ENCODE measurements at regions not wholly inside any gene's neighbourhood (a gene's known extent, or its start where the extent isn't known, plus 50 kb on each side); places are given as distances from the start of the nearest gene placed in this dataset.
"Not testable (repeated sequence)": the region's sequence is repeated elsewhere in the genome, so short reads cannot be mapped to it uniquely, and the experiment has no call there.

GRCh38 chr10:2782950-2783349 is 284.4 kb upstream of the PFKP start:
- no peaks in the 10 kb centered on the region for H3K36me3 ChIP-seq
- H3K4me1 ChIP-seq, result no peaks in the 10 kb centered on the region
- TF ChIP-seq CTCF (IDR thresholded peaks at IDR 0.05) (no peak), POLR2A (IDR thresholded peaks at IDR 0.05) (no peak)
- no peak for DNase-seq
- H3K27ac ChIP-seq, result no peak overlapping the region
- no peaks in the 10 kb centered on the region for H3K27me3 ChIP-seq
- H3K4me3 ChIP-seq, result no peak overlapping the region
- no peaks in the 10 kb centered on the region for H3K9me3 ChIP-seq

- Histone ChIP-seq H3K27me3 (no peaks in the 10 kb centered on the region), H3K4me1 (no peaks in the 10 kb centered on the region), H3K27ac (no peak overlapping the region), H3K9me3 (no peaks in the 10 kb centered on the region), H3K36me3 (no peaks in the 10 kb centered on the region), H3K4me3 (no peak overlapping the region)
- no peak for TF ChIP-seq CTCF (IDR thresholded peaks at IDR 0.05)
- DNase-seq, result no peak
These were observed 285.1 kb upstream of the PFKP start for GRCh38 chr10:2782265-2782664.

GRCh38 chr10:2777666-2778355 is 289.5 kb upstream of the PFKP start:
- no peaks in the 10 kb centered on the region for H3K36me3 ChIP-seq
- no peak for DNase-seq
- H3K9me3 ChIP-seq, result no peaks in the 10 kb centered on the region
- H3K4me1 ChIP-seq, result no peaks in the 10 kb centered on the region
- TF ChIP-seq POLR2A (IDR thresholded peaks at IDR 0.05) (no peak), CTCF (IDR thresholded peaks at IDR 0.05) (no peak)
- H3K27me3 ChIP-seq, result no peaks in the 10 kb centered on the region
- H3K4me3 ChIP-seq, result no peak overlapping the region
- no peak overlapping the region for H3K27ac ChIP-seq

GRCh38 chr10:2772816-2773631 is 294.3 kb upstream of the PFKP start:
- no peak overlapping the region for H3K27ac ChIP-seq

GRCh38 chr10:2772135-2772534 is 295.2 kb upstream of the PFKP start:
- TF ChIP-seq CTCF (IDR thresholded peaks at IDR 0.05), result no peak
- TF ChIP-seq POLR2A (IDR thresholded peaks at IDR 0.05), result no peak
- no peaks in the 10 kb centered on the region for H3K4me1 ChIP-seq
- H3K27ac ChIP-seq, result no peak overlapping the region
- no peaks in the 10 kb centered on the region for H3K9me3 ChIP-seq
- DNase-seq, result no peak
- H3K27me3 ChIP-seq, result no peaks in the 10 kb centered on the region
- no peak overlapping the region for H3K4me3 ChIP-seq
- H3K36me3 ChIP-seq, result no peaks in the 10 kb centered on the region

More at GRCh38 chr10:2772816-2773631, 294.3 kb upstream of the PFKP start:
- no peaks in the 10 kb centered on the region for H3K27me3 ChIP-seq
- H3K4me3 ChIP-seq, result no peak overlapping the region
- H3K9me3 ChIP-seq, result no peaks in the 10 kb centered on the region
- no peak for DNase-seq
- no peaks in the 10 kb centered on the region for H3K4me1 ChIP-seq
- H3K36me3 ChIP-seq, result no peaks in the 10 kb centered on the region
- TF ChIP-seq CTCF (IDR thresholded peaks at IDR 0.05) (no peak), POLR2A (IDR thresholded peaks at IDR 0.05) (no peak)

GRCh38 chr10:2767293-2767692 is 300.1 kb upstream of the PFKP start:
- H3K9me3 ChIP-seq, H3K27ac ChIP-seq, H3K4me3 ChIP-seq, H3K4me1 ChIP-seq, H3K27me3 ChIP-seq, H3K36me3 ChIP-seq, DNase-seq: not testable (repeated sequence)
